Liver (tissue), 8 donors: ENCODE measurements at regions not wholly inside any gene's neighbourhood (a gene's known extent, or its start where the extent isn't known, plus 50 kb on each side); places are given as distances from the start of the nearest gene placed in this dataset.

Experiments
- DNase-seq: peaks from one replicate; pipeline ENCODE4 v3.0.0-alpha.2; 2017; ENCODE audit warnings: low spot score
- H3K27ac ChIP-seq, 2 donors: one replicate each; pipeline ENCODE4 v1.7.0; 2013; ENCODE audit warnings: inconsistent platforms in 2 of 2, low read length in 2 of 2, control low read depth in 1 of 2, low read depth in 1 of 2, mild to moderate bottlenecking in 1 of 2
- H3K27me3 ChIP-seq, 4 donors: one replicate each; pipeline versions ENCODE4 v1.6.1 to v1.7.0; 2013; ENCODE audit warnings: low read length in 3 of 4, inconsistent platforms in 1 of 4, mild to moderate bottlenecking in 1 of 4, moderate library complexity in 1 of 4; ENCODE audit not compliant: control insufficient read depth in 4 of 4, insufficient read depth in 4 of 4
- H3K36me3 ChIP-seq, 4 donors: one replicate each; pipeline versions ENCODE4 v1.6.1 to v1.7.0; 2013; ENCODE audit warnings: low read length in 3 of 4, mild to moderate bottlenecking in 3 of 4, low read depth in 1 of 4, moderate library complexity in 1 of 4; ENCODE audit not compliant: control insufficient read depth in 4 of 4, insufficient read depth in 3 of 4
- H3K4me1 ChIP-seq, 4 donors: one replicate each; pipeline versions ENCODE4 v1.6.1 to v1.7.0; 2013; ENCODE audit warnings: low read length in 3 of 4, mild to moderate bottlenecking in 3 of 4, moderate library complexity in 1 of 4; ENCODE audit not compliant: control insufficient read depth in 4 of 4, insufficient read depth in 4 of 4
- H3K4me3 ChIP-seq, 3 donors: one replicate each; pipeline versions ENCODE4 v1.6.1 to v1.7.0; 2013; ENCODE audit warnings: low read length in 3 of 3, control low read depth in 1 of 3, low read depth in 1 of 3, mild to moderate bottlenecking in 1 of 3
- H3K9ac ChIP-seq, 2 donors: one replicate each; pipeline ENCODE4 v1.7.0; 2013; ENCODE audit warnings: low read length in 2 of 2, mild to moderate bottlenecking in 2 of 2, moderate library complexity in 2 of 2, control low read depth in 1 of 2, low read depth in 1 of 2
- H3K9me3 ChIP-seq, 4 donors: one replicate each; pipeline versions ENCODE4 v1.6.1 to v1.7.0; 2013; ENCODE audit warnings: low read length in 3 of 4; ENCODE audit not compliant: control insufficient read depth in 4 of 4
- ATF3 ChIP-seq: IDR thresholded peaks from 2 replicates; pipeline ENCODE4 v1.6.1; 2016; ENCODE audit warnings: antibody characterized with exemption
- CTCF ChIP-seq: fragments of 150-350 bp; IDR thresholded peaks from 2 replicates; pipeline ENCODE4 v1.5.1; 2017; ENCODE audit warnings: improper control_type of control experiment, low read depth, low read length; ENCODE audit not compliant: missing input control
- EGR1 ChIP-seq, 2 donors: IDR thresholded peaks; 2 replicates each; pipeline ENCODE4 v1.6.1; 2016 to 2018; ENCODE audit warnings: antibody characterized with exemption in 2 of 2, low read depth in 2 of 2
- FOXA1 ChIP-seq: IDR thresholded peaks from 2 replicates; pipeline ENCODE4 v1.6.1; 2016; ENCODE audit warnings: antibody characterized with exemption
- FOXA2 ChIP-seq: IDR thresholded peaks from 2 replicates; pipeline ENCODE4 v1.6.1; 2016; ENCODE audit warnings: antibody characterized with exemption
- GABPA ChIP-seq, 2 donors: IDR thresholded peaks in 1 of 2; conservative IDR thresholded peaks in 1 of 2; 2 replicates each; pipeline ENCODE4 v1.6.1; 2016; ENCODE audit warnings: antibody characterized with exemption in 2 of 2, mild to moderate bottlenecking in 1 of 2, moderate library complexity in 1 of 2
- HNF4A ChIP-seq, 2 donors: conservative IDR thresholded peaks; 2 replicates each; pipeline ENCODE4 v1.6.1; 2016; ENCODE audit warnings: antibody characterized with exemption in 2 of 2, mild to moderate bottlenecking in 2 of 2
- HNF4G ChIP-seq: IDR thresholded peaks from 2 replicates; pipeline ENCODE4 v1.6.1; 2016; ENCODE audit warnings: antibody characterized with exemption
- JUND ChIP-seq, 2 donors: IDR thresholded peaks; 2 replicates each; pipeline ENCODE4 v1.6.1; 2016; ENCODE audit warnings: antibody characterized with exemption in 2 of 2
- MAX ChIP-seq: IDR thresholded peaks from 2 replicates; pipeline ENCODE4 v1.6.1; 2016; ENCODE audit warnings: antibody characterized with exemption
- NR2F2 ChIP-seq: IDR thresholded peaks from 2 replicates; pipeline ENCODE4 v1.6.1; 2016; ENCODE audit warnings: antibody characterized with exemption
- RAD21 ChIP-seq, 2 donors: IDR thresholded peaks; 2 replicates each; pipeline ENCODE4 v1.6.1; 2016; ENCODE audit warnings: antibody characterized with exemption in 2 of 2, mild to moderate bottlenecking in 2 of 2
- REST ChIP-seq: IDR thresholded peaks from 2 replicates; pipeline ENCODE4 v1.6.1; 2016; ENCODE audit warnings: antibody characterized with exemption, mild to moderate bottlenecking
- RXRA ChIP-seq, 2 donors: IDR thresholded peaks; 2 replicates each; pipeline ENCODE4 v1.6.1; 2017 to 2018; ENCODE audit warnings: antibody characterized with exemption in 2 of 2, mild to moderate bottlenecking in 1 of 2
- SP1 ChIP-seq: IDR thresholded peaks from 2 replicates; pipeline ENCODE4 v1.6.1; 2018; ENCODE audit warnings: antibody characterized with exemption, mild to moderate bottlenecking
- TAF1 ChIP-seq: conservative IDR thresholded peaks from 2 replicates; pipeline ENCODE4 v1.6.1; 2016; ENCODE audit warnings: antibody characterized with exemption, mild to moderate bottlenecking
- YY1 ChIP-seq: IDR thresholded peaks from 2 replicates; pipeline ENCODE4 v1.6.1; 2016; ENCODE audit warnings: antibody characterized with exemption, mild to moderate bottlenecking
- ZBTB33 ChIP-seq: IDR thresholded peaks from 2 replicates; pipeline ENCODE4 v1.6.1; 2016; ENCODE audit warnings: antibody characterized with exemption
- WGBS: extraction: QIAGEN DNeasy Blood & Tissue Kit; methylation state at CpG from one replicate; pipeline ENCODE4 v1.1.7; 2013; 5-methylcytosine and 5-hydroxymethylcytosine counted together
- donor health status: healthy.
- donor health status: healthy.
- donor health status: healthy.
- donor health status: healthy.
- donor health status: healthy.

- Histone ChIP-seq H3K27ac (no peak overlapping the region), H3K4me1 (no peaks in the 10 kb centered on the region), H3K9me3 (peaks cover 0 to 2% (median 0%) of the 10 kb centered on the region in 4 donors), H3K36me3 (no peaks in the 10 kb centered on the region), H3K4me3 (no peak overlapping the region), H3K9ac (no peak overlapping the region), H3K27me3 (no peaks in the 10 kb centered on the region)
- WGBS: 71% methylated on average over 5 of the region's 5 CpGs
- TF ChIP-seq HNF4G (no peak), HNF4A (conservative IDR thresholded peaks at IDR 0.05) (no peak), ZBTB33 (no peak), RXRA (IDR thresholded peaks at IDR 0.05) (no peak), GABPA (IDR thresholded peaks at IDR 0.05 in 1 of 2, conservative IDR thresholded peaks at IDR 0.05 in 1 of 2) (no peak), NR2F2 (no peak), REST (no peak), SP1 (no peak), CTCF (no peak), EGR1 (IDR thresholded peaks at IDR 0.05; ENCODE audit: low read depth in 2 of 2) (no peak), MAX (no peak), JUND (IDR thresholded peaks at IDR 0.05) (no peak), YY1 (no peak), FOXA1 (no peak), TAF1 (no peak), RAD21 (IDR thresholded peaks at IDR 0.05) (no peak), FOXA2 (no peak), ATF3 (no peak)
- DNase-seq: no peak
Measured at GRCh38 chr9:14547245-14548060, 145.8 kb downstream of the ZDHHC21 start.
